ENCODE measurements at regions not wholly inside any gene's neighbourhood (a gene's known extent, or its start where the extent isn't known, plus 50 kb on each side); places are given as distances from the start of the nearest gene placed in this dataset.

DNA sequence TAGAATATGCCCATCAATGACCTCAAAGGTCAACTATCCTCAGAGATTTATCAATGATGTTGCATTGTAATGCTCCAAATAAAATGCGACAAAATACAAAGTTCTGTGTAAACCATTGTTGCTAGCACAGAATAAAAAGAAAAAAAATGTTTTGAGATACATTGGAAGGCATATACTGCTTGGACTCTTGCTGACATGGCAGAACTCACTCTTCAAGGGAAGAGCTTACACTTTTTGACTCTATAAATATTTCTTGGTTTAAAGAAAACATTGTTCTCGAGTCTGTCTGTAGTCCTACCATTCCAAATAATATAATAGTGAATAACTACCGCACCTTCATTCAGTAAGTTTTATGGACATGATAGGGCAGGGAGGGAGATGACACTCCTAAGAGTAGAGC lies 178.7 kb upstream of the RSPO3 start:
- no peaks in the 10 kb centered on the region for H3K4me1 Mint-ChIP-seq

DNA sequence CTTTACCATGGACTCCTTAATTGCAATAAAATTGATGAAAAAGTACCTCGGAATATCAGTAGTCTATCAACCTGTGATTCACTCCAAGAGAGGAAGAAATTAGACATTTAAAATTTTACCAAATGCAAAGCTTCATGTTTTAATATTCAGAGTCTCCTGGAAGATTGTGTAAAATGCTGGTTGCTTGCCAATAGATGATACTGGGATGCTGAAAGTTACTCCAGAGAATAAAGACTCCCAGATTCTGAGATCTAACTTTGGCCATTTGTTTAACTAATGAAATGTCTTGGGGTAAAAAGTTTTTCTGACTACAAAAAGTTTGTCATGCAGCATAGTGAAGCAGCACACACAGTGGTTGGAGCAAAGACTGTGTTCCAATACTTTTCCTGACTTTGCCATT lies 176.7 kb upstream of the RSPO3 start:
- Histone ChIP-seq H3K27ac (ENCODE audit: low read length) (no peak overlapping the region), H3K36me3 (ENCODE audit: control insufficient read depth, insufficient read depth, low read length) (no peaks in the 10 kb centered on the region), H3K4me1 (ENCODE audit: control insufficient read depth, insufficient read depth, low read length) (no peaks in the 10 kb centered on the region), H3K4me3 (ENCODE audit: low read length) (no peak overlapping the region), H3K27me3 (ENCODE audit: control insufficient read depth, insufficient read depth, low read length) (no peaks in the 10 kb centered on the region), H3K9me3 (ENCODE audit: control insufficient read depth, insufficient read depth, low read length) (no peaks in the 10 kb centered on the region)
- H3K36me3 Mint-ChIP-seq, result no peaks in the 10 kb centered on the region
- H3K9me3 Mint-ChIP-seq, result peaks cover 4 to 7% of the 10 kb centered on the region in 2 donors
- no peaks in the 10 kb centered on the region for H3K4me1 Mint-ChIP-seq
- TF ChIP-seq, protein P1, sequence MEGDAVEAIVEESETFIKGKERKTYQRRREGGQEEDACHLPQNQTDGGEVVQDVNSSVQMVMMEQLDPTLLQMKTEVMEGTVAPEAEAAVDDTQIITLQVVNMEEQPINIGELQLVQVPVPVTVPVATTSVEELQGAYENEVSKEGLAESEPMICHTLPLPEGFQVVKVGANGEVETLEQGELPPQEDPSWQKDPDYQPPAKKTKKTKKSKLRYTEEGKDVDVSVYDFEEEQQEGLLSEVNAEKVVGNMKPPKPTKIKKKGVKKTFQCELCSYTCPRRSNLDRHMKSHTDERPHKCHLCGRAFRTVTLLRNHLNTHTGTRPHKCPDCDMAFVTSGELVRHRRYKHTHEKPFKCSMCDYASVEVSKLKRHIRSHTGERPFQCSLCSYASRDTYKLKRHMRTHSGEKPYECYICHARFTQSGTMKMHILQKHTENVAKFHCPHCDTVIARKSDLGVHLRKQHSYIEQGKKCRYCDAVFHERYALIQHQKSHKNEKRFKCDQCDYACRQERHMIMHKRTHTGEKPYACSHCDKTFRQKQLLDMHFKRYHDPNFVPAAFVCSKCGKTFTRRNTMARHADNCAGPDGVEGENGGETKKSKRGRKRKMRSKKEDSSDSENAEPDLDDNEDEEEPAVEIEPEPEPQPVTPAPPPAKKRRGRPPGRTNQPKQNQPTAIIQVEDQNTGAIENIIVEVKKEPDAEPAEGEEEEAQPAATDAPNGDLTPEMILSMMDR (IDR thresholded peaks at IDR 0.05), result no peak
- WGBS (ENCODE audit: insufficient coverage), result no CpG with 5 or more reads among the region's 1 CpG
- intact Hi-C loops (cut with micrococcal nuclease), result no loop called here
- no peak overlapping the region for H3K27ac Mint-ChIP-seq
- ATAC-seq, result no peak
- no peak for DNase-seq
- no peak overlapping the region for H3K4me3 Mint-ChIP-seq
- H3K27me3 Mint-ChIP-seq (ENCODE audit: low read depth in 2 of 2), result no peaks in the 10 kb centered on the region

More for the DNA sequence above, 178.7 kb upstream of the RSPO3 start:
- ATAC-seq (no peak), DNase-seq (no peak)
- no peak overlapping the region for H3K27ac ChIP-seq (ENCODE audit: low read length)
- Mint-ChIP-seq H3K36me3 (no peaks in the 10 kb centered on the region), H3K9me3 (peaks cover 4 to 7% of the 10 kb centered on the region in 2 donors), H3K4me3 (no peak overlapping the region), H3K27ac (no peak overlapping the region), H3K27me3 (ENCODE audit: low read depth in 2 of 2) (no peaks in the 10 kb centered on the region)
- H3K4me1 ChIP-seq (ENCODE audit: control insufficient read depth, insufficient read depth, low read length), result no peaks in the 10 kb centered on the region
- H3K36me3 ChIP-seq (ENCODE audit: control insufficient read depth, insufficient read depth, low read length), result no peaks in the 10 kb centered on the region
- H3K4me3 ChIP-seq (ENCODE audit: low read length), result no peak overlapping the region
- 100% methylated on average over 1 of the region's 3 CpGs for WGBS (ENCODE audit: insufficient coverage)
- H3K27me3 ChIP-seq (ENCODE audit: control insufficient read depth, insufficient read depth, low read length), result no peaks in the 10 kb centered on the region
- TF ChIP-seq, protein P1 (IDR thresholded peaks at IDR 0.05), result no peak
- H3K9me3 ChIP-seq (ENCODE audit: control insufficient read depth, insufficient read depth, low read length), result no peaks in the 10 kb centered on the region
- intact Hi-C loops (cut with micrococcal nuclease), result no loop called here

DNA sequence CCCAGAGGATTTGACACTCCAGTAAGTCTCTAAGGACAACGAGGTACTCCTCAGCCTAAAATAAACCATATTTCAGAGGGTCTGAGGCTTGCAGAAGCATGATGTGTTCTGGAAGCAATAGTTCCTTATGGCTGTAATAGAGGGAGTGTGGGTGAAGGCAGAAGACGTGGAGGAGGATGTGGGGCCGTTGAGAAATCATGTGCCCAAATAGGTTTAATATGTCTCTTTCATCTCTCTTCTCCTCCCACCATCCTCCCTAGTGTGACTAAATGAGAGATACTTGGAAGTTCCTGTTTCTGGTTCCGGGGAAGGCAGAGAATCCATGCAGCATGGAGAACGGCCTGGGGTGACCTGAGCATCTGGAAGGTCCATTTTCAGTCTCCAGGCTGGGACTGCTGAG lies 174.0 kb upstream of the RSPO3 start:
- WGBS (ENCODE audit: insufficient coverage), result 82% methylated on average over 2 of the region's 5 CpGs
- Histone ChIP-seq H3K4me1 (ENCODE audit: control insufficient read depth, insufficient read depth, low read length) (no peaks in the 10 kb centered on the region), H3K27ac (ENCODE audit: low read length) (no peak overlapping the region), H3K4me3 (ENCODE audit: low read length) (no peak overlapping the region), H3K36me3 (ENCODE audit: control insufficient read depth, insufficient read depth, low read length) (no peaks in the 10 kb centered on the region), H3K9me3 (ENCODE audit: control insufficient read depth, insufficient read depth, low read length) (no peaks in the 10 kb centered on the region), H3K27me3 (ENCODE audit: control insufficient read depth, insufficient read depth, low read length) (no peaks in the 10 kb centered on the region)
- Mint-ChIP-seq H3K27ac (no peak overlapping the region), H3K4me1 (no peaks in the 10 kb centered on the region), H3K36me3 (no peaks in the 10 kb centered on the region), H3K4me3 (no peak overlapping the region), H3K27me3 (ENCODE audit: low read depth in 2 of 2) (no peaks in the 10 kb centered on the region), H3K9me3 (peaks cover 2 to 5% of the 10 kb centered on the region in 2 donors)
- intact Hi-C loops (cut with micrococcal nuclease), result no loop called here
- DNase-seq (no peak), ATAC-seq (no peak)
- TF ChIP-seq, protein P1 (IDR thresholded peaks at IDR 0.05), result no peak

DNA sequence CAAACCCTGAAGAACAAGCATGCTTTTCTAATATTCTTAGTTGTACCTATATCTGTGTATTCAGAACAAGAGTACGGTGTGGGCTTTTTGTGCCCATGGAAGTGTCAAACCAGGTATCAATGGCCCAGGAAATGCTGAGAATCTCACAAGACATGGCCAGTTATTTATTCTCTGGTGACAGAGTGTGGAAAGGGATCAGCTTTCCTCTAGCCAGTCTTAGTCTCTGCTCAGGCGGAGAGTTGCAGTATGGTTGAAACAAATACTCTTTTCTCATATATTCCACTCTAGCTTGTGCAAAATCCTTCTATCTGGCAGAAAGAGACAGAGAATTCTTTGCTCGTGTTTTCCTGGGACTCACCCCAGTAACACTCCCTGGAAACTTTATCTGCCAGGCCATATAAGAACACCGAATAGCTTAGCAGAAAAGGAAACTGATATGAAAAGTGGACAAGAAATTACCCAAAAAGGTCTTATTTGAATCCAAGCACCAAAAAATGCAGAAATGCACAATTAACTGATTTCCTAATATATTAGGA lies 173.3 kb upstream of the RSPO3 start:
- Mint-ChIP-seq H3K36me3 (no peaks in the 10 kb centered on the region), H3K9me3 (peaks cover 5% of the 10 kb centered on the region in 2 donors)

More for the DNA sequence above, 173.3 kb upstream of the RSPO3 start:
- WGBS (ENCODE audit: insufficient coverage), result 88% methylated on average over 4 of the region's 4 CpGs
- DNase-seq (no peak), ATAC-seq (no peak)
- TF ChIP-seq, protein P1 (IDR thresholded peaks at IDR 0.05), result no peak
- Histone ChIP-seq H3K4me1 (ENCODE audit: control insufficient read depth, insufficient read depth, low read length) (no peaks in the 10 kb centered on the region), H3K4me3 (ENCODE audit: low read length) (no peak overlapping the region), H3K27me3 (ENCODE audit: control insufficient read depth, insufficient read depth, low read length) (no peaks in the 10 kb centered on the region), H3K9me3 (ENCODE audit: control insufficient read depth, insufficient read depth, low read length) (no peaks in the 10 kb centered on the region), H3K36me3 (ENCODE audit: control insufficient read depth, insufficient read depth, low read length) (no peaks in the 10 kb centered on the region), H3K27ac (ENCODE audit: low read length) (no peak overlapping the region)
- Mint-ChIP-seq H3K27me3 (ENCODE audit: low read depth in 2 of 2) (no peaks in the 10 kb centered on the region), H3K4me1 (no peaks in the 10 kb centered on the region), H3K27ac (no peak overlapping the region), H3K4me3 (no peak overlapping the region)
- intact Hi-C loops (cut with micrococcal nuclease), result no loop called here
